HG03575 (cell line): ENCODE measurements at regions not wholly inside any gene's neighbourhood (a gene's known extent, or its start where the extent isn't known, plus 50 kb on each side); places are given as distances from the start of the nearest gene placed in this dataset.
"Not testable (repeated sequence)": the region's sequence is repeated elsewhere in the genome, so short reads cannot be mapped to it uniquely, and the experiment has no call there.

Experiments
- ATAC-seq: cut with Tn5 transposase; IDR thresholded peaks from one replicate; pipeline ENCODE4 v1.9.1; 2021; ENCODE audit not compliant: unreplicated experiment, insufficient number of reproducible peaks, low FRiP score; ENCODE audit errors: extremely low read depth

DNA sequence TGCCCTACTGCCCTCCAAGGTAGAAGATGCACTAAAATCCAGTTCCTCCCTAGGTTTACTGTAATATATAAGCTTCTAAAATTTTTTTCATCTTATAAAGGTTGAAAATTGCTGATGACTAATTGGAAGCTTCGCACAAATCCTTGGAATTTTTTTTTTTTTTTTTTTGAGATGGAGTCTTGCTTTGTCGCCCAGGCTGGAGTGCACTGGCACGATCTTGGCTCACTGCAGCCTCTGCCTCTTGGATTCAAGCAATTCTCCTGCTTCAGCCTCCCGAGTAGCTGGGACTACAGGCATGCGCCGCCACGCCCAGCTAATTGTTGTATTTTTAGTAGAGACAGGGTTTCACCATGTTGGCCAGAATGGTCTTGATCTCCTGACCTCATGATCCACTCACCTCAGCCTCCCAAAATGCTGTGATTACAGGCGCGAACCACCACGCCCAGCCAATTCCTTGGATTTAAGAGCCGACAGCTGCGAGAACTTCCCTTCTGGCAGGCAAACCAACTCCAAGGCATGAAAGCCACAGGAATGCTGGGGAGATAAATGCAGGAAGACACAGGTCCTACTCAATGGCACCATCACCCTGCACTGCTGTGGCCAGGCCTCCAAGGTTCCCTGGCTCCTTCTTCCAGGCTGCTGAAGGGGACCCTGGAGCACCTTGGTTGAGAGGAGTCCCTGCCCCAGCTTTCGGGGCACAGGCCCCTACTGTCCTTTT, 98.9 kb upstream of the CHD2 start:
- not testable (repeated sequence) for ATAC-seq

DNA sequence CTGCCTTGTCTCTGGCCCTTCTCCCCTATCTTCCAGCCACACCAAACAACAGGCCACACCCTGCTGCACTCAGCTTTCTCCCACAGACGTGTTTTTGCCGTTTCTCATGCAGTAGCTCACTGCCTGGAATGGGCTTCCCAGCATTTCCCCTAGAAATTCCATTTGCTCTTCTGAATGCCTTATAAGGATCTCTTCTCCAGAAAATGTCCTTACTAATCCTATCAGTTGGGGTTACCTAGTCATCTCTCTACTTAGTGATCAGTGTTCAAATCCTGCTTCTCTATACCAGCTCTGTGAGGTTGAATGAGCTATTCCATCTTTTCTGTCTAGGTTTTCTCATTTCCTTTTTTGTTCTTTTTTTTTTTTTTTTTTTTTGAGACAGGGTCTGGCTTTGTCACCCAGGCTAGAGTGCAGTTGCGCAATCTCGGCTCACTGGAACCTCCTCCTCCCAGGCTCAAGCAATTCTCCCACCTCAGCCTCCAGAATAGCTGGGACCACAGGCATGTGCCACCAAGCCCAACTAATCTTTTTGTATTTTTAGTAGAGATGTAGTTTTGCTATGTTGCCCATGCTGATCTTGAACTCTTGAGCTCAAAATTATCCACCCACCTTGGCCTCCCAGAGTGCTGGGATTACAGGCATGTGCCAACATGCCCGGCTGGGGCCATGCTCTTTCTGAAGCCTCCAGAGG, 98.2 kb upstream of the CHD2 start:
- no peak for ATAC-seq

DNA sequence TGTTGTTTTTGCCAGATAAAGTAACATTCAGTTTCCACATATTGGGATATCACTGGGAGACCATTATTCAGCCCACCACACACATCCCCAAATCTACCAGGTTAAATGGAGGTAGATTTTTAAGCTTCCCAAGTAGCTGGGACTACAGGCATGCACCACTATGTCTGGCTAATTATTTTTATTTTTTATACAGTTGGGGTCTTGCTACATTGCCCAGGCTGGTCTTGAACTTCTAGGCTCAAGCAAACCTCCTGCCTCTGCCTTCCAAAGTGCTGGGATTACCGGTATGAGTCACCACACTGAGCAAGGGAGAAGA, 96.6 kb upstream of the CHD2 start:
- no peak for ATAC-seq

DNA sequence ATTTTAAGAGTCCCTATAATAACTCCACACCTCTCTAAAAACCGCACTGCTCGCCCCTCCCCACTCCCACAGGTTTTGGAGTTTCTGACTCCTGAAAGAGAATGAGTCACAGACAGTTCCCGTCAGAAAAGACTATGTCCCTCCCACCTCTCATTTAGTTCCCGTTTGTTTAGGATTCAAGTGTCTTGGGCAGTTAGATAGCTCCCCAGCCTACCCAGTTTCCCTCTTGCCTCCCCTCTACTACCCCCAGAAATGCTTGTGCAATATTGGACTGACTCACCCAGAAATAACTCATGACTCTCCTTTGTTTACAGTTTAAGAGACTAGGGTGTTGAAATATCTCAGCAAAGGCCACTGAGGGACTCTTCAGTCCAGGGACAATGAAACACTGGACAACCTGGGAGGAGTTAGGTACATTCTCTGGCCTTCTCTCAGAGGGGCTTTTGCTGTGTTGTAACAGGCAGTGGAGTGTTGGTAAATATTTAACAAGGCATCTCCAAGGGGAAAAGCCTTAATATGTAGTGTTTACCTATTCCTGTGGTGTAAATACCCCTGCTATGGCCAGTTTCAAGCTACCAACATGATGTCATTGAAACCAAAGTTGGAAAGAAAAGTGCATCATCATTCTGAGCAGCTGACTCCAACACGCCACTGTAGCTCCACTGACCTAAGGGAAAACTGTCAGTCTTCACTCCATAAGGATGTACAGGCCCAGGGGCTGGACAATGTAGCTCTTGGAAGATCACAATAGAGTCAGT, 96.1 kb upstream of the CHD2 start:
- ATAC-seq: no peak

DNA sequence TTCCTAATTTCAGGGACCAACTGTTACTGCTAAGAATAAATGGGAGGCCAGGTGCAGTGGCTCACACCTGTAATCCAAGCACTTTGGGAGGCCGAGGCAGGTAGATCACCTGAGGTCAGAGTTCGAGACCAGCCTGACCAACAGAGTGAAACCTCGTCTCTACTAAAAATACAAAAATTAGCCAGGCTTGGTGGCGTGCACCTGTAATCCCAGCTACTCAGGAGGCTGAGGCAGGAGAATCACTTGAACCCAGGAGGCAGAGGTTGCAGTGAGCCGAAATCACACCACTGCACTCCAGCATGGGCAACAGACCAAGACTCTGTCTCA, 95.6 kb upstream of the CHD2 start:
- not testable (repeated sequence) for ATAC-seq

DNA sequence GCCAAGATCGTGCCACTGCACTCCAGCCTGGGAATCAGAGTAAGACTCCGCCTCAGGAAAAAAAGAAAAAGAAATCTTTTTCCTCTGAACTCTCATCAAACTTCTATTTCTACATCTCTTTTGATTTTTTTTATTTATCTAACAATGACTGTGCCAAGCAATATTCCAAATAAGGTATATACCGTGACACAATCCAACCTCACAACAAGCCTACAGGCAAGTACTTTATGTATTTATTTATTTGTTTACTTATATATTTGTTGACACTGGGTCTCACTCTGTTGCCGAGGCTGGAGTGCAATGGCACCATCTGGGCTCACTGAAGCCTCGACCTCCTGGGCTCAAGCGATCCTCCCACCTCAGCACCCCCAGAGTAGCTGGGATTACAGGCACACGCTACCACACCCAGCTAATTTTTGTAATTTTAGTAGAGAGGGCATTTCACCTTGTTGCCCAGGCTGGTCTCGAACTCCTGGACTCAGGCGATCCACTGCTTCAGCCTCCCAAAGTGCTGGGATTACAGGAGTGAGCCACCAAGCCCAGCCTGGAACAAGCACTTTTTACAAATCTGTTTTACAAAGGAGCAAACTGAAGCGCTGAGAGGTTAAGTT, 94.9 kb upstream of the CHD2 start:
- ATAC-seq: no peak

DNA sequence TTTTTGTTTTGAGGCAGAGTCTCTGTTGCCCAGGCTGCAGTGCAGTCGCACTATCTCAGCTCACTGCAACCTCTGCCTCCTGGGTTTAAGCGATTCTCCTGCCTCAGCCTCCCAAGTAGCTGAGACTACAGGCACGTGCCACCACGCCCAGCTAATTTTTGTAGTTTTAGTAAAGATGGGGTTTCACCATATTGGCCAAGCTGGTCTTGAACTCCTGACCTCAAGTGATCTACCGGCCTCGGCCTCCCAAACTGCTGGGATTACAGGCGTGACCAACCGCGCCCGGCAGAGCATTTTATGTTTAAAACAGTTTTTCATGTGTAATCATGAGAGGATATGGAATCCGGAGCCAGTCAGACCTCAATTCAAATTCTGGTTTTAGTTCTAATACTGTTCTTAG, 94.0 kb upstream of the CHD2 start:
- not testable (repeated sequence) for ATAC-seq

DNA sequence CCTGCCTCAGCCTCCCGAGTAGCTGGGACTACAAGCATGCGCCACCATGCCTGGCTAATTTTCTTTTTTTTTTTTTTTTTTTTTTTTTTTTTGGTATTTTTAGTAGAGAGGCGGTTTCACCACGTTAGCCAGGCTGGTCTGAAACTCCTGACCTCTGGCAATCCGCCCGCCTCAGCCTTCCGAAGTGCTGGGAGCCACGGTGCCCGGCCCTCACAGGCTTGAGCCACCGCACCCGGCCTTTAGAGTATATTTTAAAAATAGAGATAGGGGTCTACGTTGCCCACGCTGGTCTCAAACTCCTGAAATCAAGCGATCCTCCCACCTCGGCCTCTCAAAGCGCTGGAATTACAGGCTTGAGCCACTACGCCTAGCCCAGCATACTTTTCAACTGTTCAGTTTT, 93.4 kb upstream of the CHD2 start:
- no peak for ATAC-seq

DNA sequence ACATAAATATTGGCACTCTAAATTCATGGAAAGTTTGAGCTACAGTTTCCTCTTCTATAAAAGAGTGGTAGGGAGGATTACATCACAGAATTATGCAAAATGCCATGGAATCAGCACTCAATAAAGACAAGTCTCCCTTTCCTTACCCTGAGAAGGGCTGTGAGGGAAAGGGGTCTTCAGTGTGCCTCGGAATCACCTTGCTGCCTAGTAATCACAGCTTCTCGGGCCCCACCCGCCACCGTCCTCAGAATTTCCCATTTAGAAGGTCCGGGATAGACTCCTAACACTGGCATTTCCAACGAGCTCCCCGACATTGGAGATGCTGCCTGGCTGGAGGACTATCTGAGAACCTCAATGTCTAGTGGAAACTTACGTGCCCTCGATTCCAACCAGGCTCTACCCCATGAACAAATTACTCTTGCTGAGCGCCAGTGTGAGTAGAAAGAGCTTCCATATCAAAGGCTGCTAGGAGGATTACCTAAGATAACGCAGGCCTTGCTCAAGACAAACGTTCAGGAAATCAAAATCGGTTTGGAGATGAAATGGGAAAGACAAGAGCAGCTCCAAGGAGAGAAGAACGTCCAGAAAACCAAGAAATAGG, 92.1 kb upstream of the CHD2 start:
- ATAC-seq: no peak

DNA sequence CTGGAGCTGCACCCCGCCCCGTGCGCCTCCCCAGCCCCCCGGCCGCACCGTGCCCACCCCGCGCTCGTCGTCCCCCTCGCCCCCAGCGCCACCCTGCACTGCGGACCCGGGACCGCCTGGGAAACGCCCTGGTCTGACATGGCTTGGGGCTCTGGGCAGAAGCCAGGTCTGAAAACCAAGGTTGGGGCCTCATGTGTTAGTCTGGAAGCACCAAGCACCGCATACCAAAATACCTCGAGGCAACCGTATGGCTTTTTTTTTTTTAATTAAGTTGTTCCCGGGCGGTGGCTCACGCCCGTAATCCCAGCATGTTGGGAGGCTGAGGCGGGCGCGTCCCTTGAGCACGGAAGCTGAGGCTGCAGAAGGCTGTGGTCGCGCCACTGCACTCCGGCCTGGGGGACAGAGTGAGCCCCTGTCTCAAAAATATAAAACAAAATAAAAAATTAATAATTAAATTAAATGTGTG, 91.5 kb upstream of the CHD2 start:
- ATAC-seq: no peak

DNA sequence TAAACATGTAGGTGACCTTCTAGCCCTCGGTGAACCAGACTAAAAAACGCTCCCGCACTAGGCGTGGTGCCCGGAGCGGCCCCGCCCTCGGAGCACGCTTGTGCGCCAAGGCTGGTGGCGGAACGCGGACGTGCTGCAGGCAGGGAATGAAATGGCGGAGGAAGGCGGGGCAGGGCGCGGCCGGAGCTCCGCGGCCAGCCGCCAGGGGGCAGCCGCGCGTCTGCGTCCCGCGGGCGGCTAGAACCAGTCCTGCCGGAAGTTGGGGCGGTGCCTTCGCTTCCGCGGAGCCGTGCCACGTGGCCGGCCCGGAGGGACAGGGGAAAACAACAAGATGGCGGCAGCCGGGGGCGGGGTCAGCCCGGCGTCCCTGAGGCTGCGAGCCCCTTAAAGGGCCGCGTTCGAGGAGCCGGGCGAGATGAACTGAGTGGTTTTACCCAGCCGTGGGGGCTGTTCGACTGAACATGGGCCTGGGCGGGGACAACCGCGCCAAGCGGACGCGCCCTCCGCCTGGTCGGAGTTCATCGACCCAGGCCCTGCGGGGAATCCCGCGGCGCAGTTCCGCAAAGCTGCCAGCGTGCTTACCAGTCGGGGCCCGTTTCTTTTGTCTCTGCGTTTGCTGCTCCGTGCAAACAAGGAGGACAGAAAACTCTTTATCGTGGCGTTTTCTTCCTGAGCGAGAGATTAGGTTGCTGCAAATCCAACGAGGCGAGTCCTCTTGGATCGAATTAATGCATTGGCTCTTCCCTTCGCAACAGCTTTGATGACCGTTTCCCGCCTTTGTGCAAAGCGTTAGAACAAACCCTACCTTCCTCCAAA, 90.9 kb upstream of the CHD2 start:
- peak; percentile 69 for ATAC-seq

DNA sequence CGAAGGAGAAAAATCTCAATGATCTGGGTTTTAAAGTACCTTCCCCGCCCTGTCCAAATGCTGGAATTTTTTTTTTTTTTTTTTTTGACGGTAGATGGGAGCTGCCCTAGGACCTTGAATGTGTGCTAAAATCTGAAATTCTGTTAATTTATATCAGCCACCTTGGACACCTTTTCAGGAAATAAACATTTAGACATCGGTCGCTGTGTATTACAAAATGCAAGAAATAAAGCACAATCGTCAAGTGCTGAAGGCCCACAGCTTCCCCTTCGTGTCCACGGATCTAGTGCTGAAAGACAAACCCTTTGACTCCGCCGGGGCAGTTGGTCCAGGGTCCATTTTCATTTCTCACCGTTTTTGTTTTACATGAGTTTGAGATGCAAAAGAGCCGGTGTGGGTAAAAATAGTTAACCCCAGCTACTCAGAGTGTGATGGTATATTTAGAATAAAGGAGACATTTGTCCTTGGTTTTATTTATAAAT, 90.2 kb upstream of the CHD2 start:
- no peak for ATAC-seq

DNA sequence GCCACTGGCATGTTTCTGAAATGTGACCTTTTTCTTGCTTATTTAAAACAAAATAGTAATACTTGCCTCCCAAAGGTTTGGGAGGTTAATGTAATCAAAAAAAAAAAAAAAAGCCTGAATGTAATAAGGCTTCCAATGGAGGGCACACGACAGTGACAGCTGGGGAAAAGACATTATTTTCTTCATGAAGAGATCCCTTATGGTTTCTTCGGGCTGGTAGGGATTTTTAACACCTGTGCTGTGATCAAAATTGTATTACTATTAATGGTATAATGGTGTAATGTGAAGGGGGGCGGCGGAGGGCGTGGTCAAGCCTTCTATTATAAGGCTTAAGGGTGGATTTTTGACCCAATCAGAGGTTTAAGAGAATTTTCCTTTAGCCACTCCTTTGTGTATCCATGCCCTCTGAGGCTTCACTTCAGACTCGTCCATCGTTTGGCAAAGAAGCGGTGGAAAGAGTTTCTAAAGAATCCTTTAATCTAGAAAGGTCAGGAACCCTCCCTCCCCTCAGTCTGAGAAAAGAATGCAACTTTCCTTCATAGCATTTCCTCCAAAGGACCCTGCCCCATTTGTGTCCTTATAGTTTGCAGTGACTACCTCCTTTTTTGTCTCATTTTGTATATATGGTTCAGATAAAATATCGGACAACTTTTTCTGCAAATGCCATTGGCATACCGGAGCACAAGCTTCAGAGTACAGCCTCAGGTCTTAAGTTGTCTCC, 89.5 kb upstream of the CHD2 start:
- ATAC-seq: no peak

DNA sequence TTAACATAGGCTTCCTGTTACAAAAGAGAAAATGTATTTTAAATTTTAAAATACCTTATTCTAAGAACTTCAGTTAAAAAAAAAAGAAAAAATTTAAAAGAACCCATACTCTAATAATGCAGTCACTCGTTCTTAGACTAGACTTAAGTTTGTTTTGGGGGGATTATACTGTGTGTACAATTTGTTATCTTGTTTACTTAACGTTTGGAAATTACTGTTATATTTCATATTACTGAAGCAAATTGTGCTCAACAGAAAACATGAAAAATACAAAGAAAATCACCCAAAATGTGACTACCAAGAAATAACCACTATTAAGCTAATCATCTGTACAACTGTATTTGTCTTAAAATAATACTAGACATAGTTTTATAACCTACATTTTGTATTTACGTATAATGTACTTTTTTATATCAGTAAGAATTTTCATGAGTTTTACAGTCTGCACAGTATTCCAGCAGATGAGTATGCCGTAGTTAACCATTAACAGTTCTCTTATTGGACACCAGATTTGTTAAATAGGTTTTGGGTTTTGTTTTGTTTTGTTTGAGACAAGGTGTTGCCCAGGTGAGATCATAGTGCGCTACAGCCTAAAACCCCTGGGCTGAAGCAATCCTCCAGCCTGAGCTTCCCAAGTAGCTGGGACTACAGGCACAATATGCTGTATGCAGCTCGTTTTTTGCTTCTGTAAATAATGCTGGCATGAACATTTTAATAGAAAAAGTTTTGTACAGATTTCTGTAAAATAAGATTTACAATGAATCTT, 88.8 kb upstream of the CHD2 start:
- no peak for ATAC-seq

DNA sequence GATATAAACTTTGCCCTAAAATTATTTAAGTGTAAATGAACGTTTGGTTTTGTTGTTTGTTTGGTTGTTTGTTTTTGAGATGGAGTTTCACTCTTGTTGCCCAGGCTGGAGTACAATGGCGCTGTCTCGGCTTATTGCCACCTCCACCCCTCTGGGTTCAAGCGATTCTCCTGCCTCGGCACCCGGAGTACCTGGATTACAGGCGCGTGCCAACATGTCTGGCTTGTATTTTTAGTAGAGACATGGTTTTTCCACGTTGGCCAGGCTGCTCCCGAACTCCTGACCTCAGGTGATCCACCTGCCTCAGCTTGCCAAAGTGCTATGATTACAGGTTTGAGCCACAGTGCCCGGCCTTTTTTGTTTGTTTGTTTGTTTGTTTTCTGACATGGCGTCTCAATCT, 87.9 kb upstream of the CHD2 start:
- ATAC-seq: no peak

DNA sequence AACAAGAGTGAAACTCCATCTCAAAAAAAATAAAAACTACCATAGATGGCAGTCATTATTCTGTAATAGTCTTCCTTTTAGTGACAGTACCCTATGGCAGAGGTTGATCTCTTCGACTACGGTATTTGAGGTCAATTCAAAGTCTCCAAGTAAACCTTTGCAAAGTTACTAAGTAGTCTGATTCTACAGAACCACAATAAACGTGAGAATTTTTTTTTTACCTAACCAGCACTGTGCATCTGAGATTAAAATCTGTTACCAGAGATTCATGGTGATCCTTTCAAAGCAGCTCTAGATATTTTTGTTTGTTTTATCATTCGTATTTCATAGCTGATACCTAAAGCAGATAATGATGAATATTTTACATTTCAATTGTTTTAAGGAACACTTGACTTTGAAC, 86.6 kb upstream of the CHD2 start:
- no peak for ATAC-seq

DNA sequence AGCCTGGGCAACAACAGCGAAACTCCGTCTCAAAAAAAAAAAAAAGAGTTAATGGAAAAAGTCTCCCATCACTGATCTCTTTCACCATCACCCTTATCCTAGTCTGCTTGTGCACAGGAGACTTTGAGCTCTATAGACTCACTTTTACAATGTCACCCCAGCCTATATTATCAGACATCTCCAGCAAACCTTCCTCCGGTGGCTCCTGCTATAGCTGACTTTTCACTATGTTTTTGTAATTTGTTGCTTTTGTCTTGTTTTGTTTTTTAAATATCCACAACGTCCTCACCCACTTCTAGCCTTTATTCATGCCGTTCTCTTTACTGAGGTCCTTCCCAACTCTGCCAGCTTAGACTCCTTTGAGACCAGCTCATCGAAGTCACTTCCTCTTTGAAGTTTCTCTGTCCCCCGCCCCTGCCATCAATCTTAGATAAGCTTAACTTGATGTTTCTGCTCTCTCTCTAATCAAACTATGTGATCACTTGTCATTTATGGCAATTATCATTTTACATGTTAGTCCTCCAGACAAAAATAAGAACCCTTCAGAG, 82.7 kb upstream of the CHD2 start:
- no peak for ATAC-seq
